ENCODE measurements at regions not wholly inside any gene's neighbourhood (a gene's known extent, or its start where the extent isn't known, plus 50 kb on each side); places are given as distances from the start of the nearest gene placed in this dataset.

GRCh38 chr17:79405823-79406222 is 205.0 kb downstream of the RBFOX3 start:
- TF ChIP-seq, protein P1, sequence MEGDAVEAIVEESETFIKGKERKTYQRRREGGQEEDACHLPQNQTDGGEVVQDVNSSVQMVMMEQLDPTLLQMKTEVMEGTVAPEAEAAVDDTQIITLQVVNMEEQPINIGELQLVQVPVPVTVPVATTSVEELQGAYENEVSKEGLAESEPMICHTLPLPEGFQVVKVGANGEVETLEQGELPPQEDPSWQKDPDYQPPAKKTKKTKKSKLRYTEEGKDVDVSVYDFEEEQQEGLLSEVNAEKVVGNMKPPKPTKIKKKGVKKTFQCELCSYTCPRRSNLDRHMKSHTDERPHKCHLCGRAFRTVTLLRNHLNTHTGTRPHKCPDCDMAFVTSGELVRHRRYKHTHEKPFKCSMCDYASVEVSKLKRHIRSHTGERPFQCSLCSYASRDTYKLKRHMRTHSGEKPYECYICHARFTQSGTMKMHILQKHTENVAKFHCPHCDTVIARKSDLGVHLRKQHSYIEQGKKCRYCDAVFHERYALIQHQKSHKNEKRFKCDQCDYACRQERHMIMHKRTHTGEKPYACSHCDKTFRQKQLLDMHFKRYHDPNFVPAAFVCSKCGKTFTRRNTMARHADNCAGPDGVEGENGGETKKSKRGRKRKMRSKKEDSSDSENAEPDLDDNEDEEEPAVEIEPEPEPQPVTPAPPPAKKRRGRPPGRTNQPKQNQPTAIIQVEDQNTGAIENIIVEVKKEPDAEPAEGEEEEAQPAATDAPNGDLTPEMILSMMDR (IDR thresholded peaks at IDR 0.05; ENCODE audit: low read depth, low read length) = no peak
- TF ChIP-seq POLR2A (IDR thresholded peaks at IDR 0.05; ENCODE audit: extremely low read depth, insufficient read length) (no peak), MYC (IDR thresholded peaks at IDR 0.05; ENCODE audit: low read depth, low read length) (no peak), MAX (IDR thresholded peaks at IDR 0.05; ENCODE audit: low read depth, low read length) (no peak)
- no peak for DNase-seq (ENCODE audit: low read depth)
- H3K4me3 ChIP-seq (ENCODE audit: low read depth, low read length) = no peak overlapping the region

DNA sequence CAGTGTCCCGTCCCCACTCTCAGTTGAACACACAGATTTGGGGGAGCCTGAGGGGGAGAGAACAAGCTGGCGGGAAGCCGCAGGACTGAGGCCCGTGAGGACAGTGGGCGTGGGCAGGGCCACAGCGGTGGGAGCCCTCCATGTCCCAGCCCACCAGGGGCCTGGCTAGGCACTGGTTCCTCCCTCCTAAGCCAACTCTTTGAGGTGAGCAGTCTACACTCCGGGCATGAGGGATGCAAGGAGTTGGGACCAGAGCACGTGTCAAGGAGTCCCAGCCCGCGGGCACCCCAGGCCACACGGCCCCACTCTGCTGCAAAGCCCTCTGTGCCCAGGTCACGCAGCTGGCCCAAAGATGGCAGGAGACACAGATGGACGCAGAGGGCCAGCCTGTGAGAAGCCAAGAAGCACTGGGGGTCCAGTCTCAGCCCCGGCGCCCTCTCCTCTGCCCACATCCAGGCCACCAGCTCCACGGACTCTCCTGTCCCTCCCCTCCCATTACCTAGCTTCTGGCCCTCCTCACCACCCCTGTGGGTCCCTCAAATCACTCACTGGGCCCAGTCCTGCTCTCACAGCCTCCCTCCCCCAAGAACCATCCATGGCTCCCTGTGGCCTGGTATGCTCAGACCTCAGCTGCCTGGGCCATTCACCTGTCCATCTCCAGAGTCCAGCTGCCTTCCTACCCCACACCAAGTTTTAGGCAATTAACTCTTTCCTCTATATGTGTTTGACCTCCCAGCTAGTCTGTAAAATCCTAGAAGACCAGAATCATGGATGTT is 206.5 kb downstream of the RBFOX3 start:
- no peak for TF ChIP-seq MAX (IDR thresholded peaks at IDR 0.05; ENCODE audit: low read depth, low read length)
- TF ChIP-seq MYC (IDR thresholded peaks at IDR 0.05; ENCODE audit: low read depth, low read length) = no peak
- DNase-seq (ENCODE audit: low read depth) = no peak
- H3K4me3 ChIP-seq (ENCODE audit: low read depth, low read length) = no peak overlapping the region

- TF ChIP-seq POLR2A (IDR thresholded peaks at IDR 0.05; ENCODE audit: extremely low read depth, insufficient read length) (no peak), MAX (IDR thresholded peaks at IDR 0.05; ENCODE audit: low read depth, low read length) (no peak), MYC (IDR thresholded peaks at IDR 0.05; ENCODE audit: low read depth, low read length) (no peak)
- TF ChIP-seq, protein P1 (IDR thresholded peaks at IDR 0.05; ENCODE audit: low read depth, low read length) = no peak
- DNase-seq (ENCODE audit: low read depth) = no peak
- no peak overlapping the region for H3K4me3 ChIP-seq (ENCODE audit: low read depth, low read length)
Measured at GRCh38 chr17:79401704-79402674, 208.9 kb downstream of the RBFOX3 start.

GRCh38 chr17:79400989-79401703 is 209.7 kb downstream of the RBFOX3 start:
- DNase-seq (ENCODE audit: low read depth) = peak; percentile 53
- no peak overlapping the region for H3K4me3 ChIP-seq (ENCODE audit: low read depth, low read length)
- TF ChIP-seq MAX (IDR thresholded peaks at IDR 0.05; ENCODE audit: low read depth, low read length) = peak; percentile 67
- no peak for TF ChIP-seq POLR2A (IDR thresholded peaks at IDR 0.05; ENCODE audit: extremely low read depth, insufficient read length)
- TF ChIP-seq MYC (IDR thresholded peaks at IDR 0.05; ENCODE audit: low read depth, low read length) = peak; percentile 28; the same call in 1 of the 2 replicates
- TF ChIP-seq, protein P1 (IDR thresholded peaks at IDR 0.05; ENCODE audit: low read depth, low read length) = peak; percentile 91

DNA sequence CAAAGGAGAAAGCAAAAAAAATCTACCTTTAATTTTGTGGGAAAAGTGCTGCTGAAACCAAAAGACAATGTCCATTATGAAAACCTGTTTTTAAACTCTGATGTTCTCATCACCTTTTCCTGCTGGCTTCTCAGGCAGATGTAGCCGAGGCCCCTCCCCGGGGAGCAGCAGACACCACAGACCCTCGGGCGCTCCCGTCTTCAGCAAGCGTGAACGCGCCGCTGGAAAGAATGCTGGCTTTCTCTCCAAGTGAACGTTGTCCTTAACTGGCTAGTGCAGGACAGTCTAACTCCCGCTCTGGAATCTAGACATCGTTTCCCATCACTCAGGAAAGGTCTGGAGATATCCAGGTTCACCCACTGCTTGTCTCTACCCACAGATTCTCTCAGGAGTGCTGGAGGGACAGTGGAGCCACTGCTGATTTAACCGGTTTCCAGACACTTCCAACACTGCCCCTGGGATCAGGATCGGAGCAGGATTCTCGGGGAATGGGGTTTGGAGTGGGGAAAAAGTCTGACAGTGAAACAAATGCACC is 211.2 kb downstream of the RBFOX3 start:
- DNase-seq (ENCODE audit: low read depth) = no peak
- TF ChIP-seq, protein P1 (IDR thresholded peaks at IDR 0.05; ENCODE audit: low read depth, low read length) = no peak
- no peak for TF ChIP-seq POLR2A (IDR thresholded peaks at IDR 0.05; ENCODE audit: extremely low read depth, insufficient read length)
- TF ChIP-seq MYC (IDR thresholded peaks at IDR 0.05; ENCODE audit: low read depth, low read length) = no peak
- TF ChIP-seq MAX (IDR thresholded peaks at IDR 0.05; ENCODE audit: low read depth, low read length) = no peak
- H3K4me3 ChIP-seq (ENCODE audit: low read depth, low read length) = no peak overlapping the region
